ENCODE measurements at regions not wholly inside any gene's neighbourhood (a gene's known extent, or its start where the extent isn't known, plus 50 kb on each side); places are given as distances from the start of the nearest gene placed in this dataset.

GRCh38 chr2:19458427-19459003 is 100.1 kb upstream of the OSR1 start:
- intact Hi-C loops (cut with DNase I), result no loop called here
- no peak for DNase-seq

- intact Hi-C loops (cut with DNase I), result no loop called here
Observed at GRCh38 chr2:19457809-19458208, 99.4 kb upstream of the OSR1 start.

GRCh38 chr2:19456705-19457309 is 98.4 kb upstream of the OSR1 start:
- DNase-seq, result no peak
- intact Hi-C loops (cut with DNase I), result no loop called here

More at GRCh38 chr2:19457809-19458208, 99.4 kb upstream of the OSR1 start:
- no peak for DNase-seq

- intact Hi-C loops (cut with DNase I), result no loop called here
Observed at GRCh38 chr2:19454125-19454524, 95.7 kb upstream of the OSR1 start.

GRCh38 chr2:19442731-19443130 is 84.3 kb upstream of the OSR1 start:
- intact Hi-C loops (cut with DNase I), result no loop called here
- no peak for DNase-seq

More at GRCh38 chr2:19454125-19454524, 95.7 kb upstream of the OSR1 start:
- DNase-seq, result no peak

- intact Hi-C loops (cut with DNase I), result no loop called here
- no peak for DNase-seq
Observed at GRCh38 chr2:19439081-19439480, 80.7 kb upstream of the OSR1 start.

GRCh38 chr2:19435815-19436214 is 77.4 kb upstream of the OSR1 start:
- DNase-seq, result no peak
- intact Hi-C loops (cut with DNase I), result no loop called here

- no peak for DNase-seq
- intact Hi-C loops (cut with DNase I), result no loop called here
Observed at GRCh38 chr2:19434413-19434812, 76.0 kb upstream of the OSR1 start.

- DNase-seq, result no peak
- intact Hi-C loops (cut with DNase I), result no loop called here
Observed at GRCh38 chr2:19426941-19427340, 68.5 kb upstream of the OSR1 start.

GRCh38 chr2:19426144-19426543 is 67.7 kb upstream of the OSR1 start:
- DNase-seq, result no peak
- intact Hi-C loops (cut with DNase I), result no loop called here

- intact Hi-C loops (cut with DNase I), result no loop called here
- DNase-seq, result no peak
Observed at GRCh38 chr2:19425419-19425818, 67.0 kb upstream of the OSR1 start.

GRCh38 chr2:19419211-19419880 is 60.9 kb upstream of the OSR1 start:
- intact Hi-C loops (cut with DNase I), result no loop called here
- no peak for DNase-seq

- intact Hi-C loops (cut with DNase I), result no loop called here
- no peak for DNase-seq
Observed at GRCh38 chr2:19416784-19417684, 58.6 kb upstream of the OSR1 start.

- intact Hi-C loops (cut with DNase I), result no loop called here
Observed at GRCh38 chr2:19416083-19416482, 57.7 kb upstream of the OSR1 start.

GRCh38 chr2:19409046-19409445 is 50.6 kb upstream of the OSR1 start:
- DNase-seq, result no peak
- intact Hi-C loops (cut with DNase I), result no loop called here

More at GRCh38 chr2:19416083-19416482, 57.7 kb upstream of the OSR1 start:
- no peak for DNase-seq

GRCh38 chr2:19408592-19408991 is 50.2 kb upstream of the OSR1 start:
- no peak for DNase-seq
- intact Hi-C loops (cut with DNase I), result no loop called here
